NOMO-1 treated with DMSO at 0.1 percent for 48 hours (cell line): ENCODE measurements at regions not wholly inside any gene's neighbourhood (a gene's known extent, or its start where the extent isn't known, plus 50 kb on each side); places are given as distances from the start of the nearest gene placed in this dataset.
"Not testable (repeated sequence)": the region's sequence is repeated elsewhere in the genome, so short reads cannot be mapped to it uniquely, and the experiment has no call there.

ENCODE experiments used
- DNase-seq: peaks from one replicate; lab custom pipeline; 2025; ENCODE audit not compliant: unreplicated experiment; lab: John Stamatoyannopoulos, UW

GRCh38 chr6:156455847-156456246 is 321.3 kb upstream of the ARID1B start:
- no peak for DNase-seq

GRCh38 chr6:156454867-156455266 is 322.3 kb upstream of the ARID1B start:
- DNase-seq = no peak

GRCh38 chr6:156451726-156452125 is 325.5 kb upstream of the ARID1B start:
- DNase-seq = no peak

- DNase-seq = no peak
Measured at GRCh38 chr6:156451088-156451487, 326.1 kb upstream of the ARID1B start.

- no peak for DNase-seq
Measured at GRCh38 chr6:156450421-156450820, 326.8 kb upstream of the ARID1B start.

GRCh38 chr6:156449569-156449968 is 327.6 kb upstream of the ARID1B start:
- DNase-seq = no peak

GRCh38 chr6:156449128-156449527 is 328.1 kb upstream of the ARID1B start:
- no peak for DNase-seq

- no peak for DNase-seq
Measured at GRCh38 chr6:156448579-156448978, 328.6 kb upstream of the ARID1B start.

GRCh38 chr6:156440688-156441087 is 336.5 kb upstream of the ARID1B start:
- DNase-seq = no peak

- DNase-seq = no peak
Measured at GRCh38 chr6:156438350-156438923, 338.7 kb upstream of the ARID1B start.

- DNase-seq = no peak
Measured at GRCh38 chr6:156437121-156437879, 339.9 kb upstream of the ARID1B start.

- DNase-seq = no peak
Measured at GRCh38 chr6:156434795-156435190, 342.4 kb upstream of the ARID1B start.

GRCh38 chr6:156434049-156434794 is 343.0 kb upstream of the ARID1B start:
- DNase-seq = no peak

GRCh38 chr6:156432543-156432942 is 344.6 kb upstream of the ARID1B start:
- DNase-seq = no peak

- DNase-seq = no peak
Measured at GRCh38 chr6:156430386-156430785, 346.8 kb upstream of the ARID1B start.

GRCh38 chr6:156427345-156427744 is 349.8 kb upstream of the ARID1B start:
- no peak for DNase-seq

- no peak for DNase-seq
Measured at GRCh38 chr6:156425359-156426020, 351.7 kb upstream of the ARID1B start.

- no peak for DNase-seq
Measured at GRCh38 chr6:156423829-156424228, 353.3 kb upstream of the ARID1B start.

GRCh38 chr6:156423075-156423474 is 354.1 kb upstream of the ARID1B start:
- no peak for DNase-seq

GRCh38 chr6:156421933-156422332 is 355.2 kb upstream of the ARID1B start:
- no peak for DNase-seq

GRCh38 chr6:156421301-156421700 is 355.9 kb upstream of the ARID1B start:
- DNase-seq = not testable (repeated sequence)
